ENCODE measurements at regions not wholly inside any gene's neighbourhood (a gene's known extent, or its start where the extent isn't known, plus 50 kb on each side); places are given as distances from the start of the nearest gene placed in this dataset.

- POLR2A ChIA-PET: no interaction called here
- CTCF ChIA-PET: interaction anchor here (1.1 kb wide), 1 partner anchor 9 kb away, joined by 3 read pairs; no protein-coding TSS in a partner anchor
- no peak for TF ChIP-seq CTCF (IDR thresholded peaks at IDR 0.05; ENCODE audit: insufficient read depth, low read depth, low read length)
Observed at GRCh38 chr13:40379794-40380578, 286.5 kb downstream of the FOXO1 start.

GRCh38 chr13:40381935-40382764, 284.3 kb downstream of the FOXO1 start:
- H3K4me3 ChIP-seq (ENCODE audit: low read depth, low read length): no peak overlapping the region
- no peak for TF ChIP-seq CTCF (IDR thresholded peaks at IDR 0.05; ENCODE audit: insufficient read depth, low read depth, low read length)
- ChIA-PET POLR2A (no interaction called here), CTCF (no interaction called here)
- no peaks in the 10 kb centered on the region for H3K27me3 ChIP-seq (ENCODE audit: control insufficient read depth, insufficient read depth, low read length)
- DNase-seq (ENCODE audit: low read depth): no peak
- no peaks in the 10 kb centered on the region for H3K36me3 ChIP-seq (ENCODE audit: control insufficient read depth, insufficient read depth, low read length)

More at GRCh38 chr13:40379794-40380578, 286.5 kb downstream of the FOXO1 start:
- no peak overlapping the region for H3K4me3 ChIP-seq (ENCODE audit: low read depth, low read length)
- no peaks in the 10 kb centered on the region for H3K36me3 ChIP-seq (ENCODE audit: control insufficient read depth, insufficient read depth, low read length)
- H3K27me3 ChIP-seq (ENCODE audit: control insufficient read depth, insufficient read depth, low read length): no peaks in the 10 kb centered on the region
- no peak for DNase-seq (ENCODE audit: low read depth)

- ChIA-PET POLR2A (no interaction called here), CTCF (interaction anchor here (1.9 kb wide), 1 partner anchor 11 kb away, joined by 6 read pairs; no protein-coding TSS in a partner anchor)
- H3K36me3 ChIP-seq (ENCODE audit: control insufficient read depth, insufficient read depth, low read length): no peaks in the 10 kb centered on the region
- H3K27me3 ChIP-seq (ENCODE audit: control insufficient read depth, insufficient read depth, low read length): no peaks in the 10 kb centered on the region
- TF ChIP-seq CTCF (IDR thresholded peaks at IDR 0.05; ENCODE audit: insufficient read depth, low read depth, low read length): no peak
- no peak for DNase-seq (ENCODE audit: low read depth)
- H3K4me3 ChIP-seq (ENCODE audit: low read depth, low read length): no peak overlapping the region
Observed at GRCh38 chr13:40383132-40383531, 283.3 kb downstream of the FOXO1 start.

- no peaks in the 10 kb centered on the region for H3K36me3 ChIP-seq (ENCODE audit: control insufficient read depth, insufficient read depth, low read length)
- POLR2A ChIA-PET: no interaction called here
- TF ChIP-seq CTCF (IDR thresholded peaks at IDR 0.05; ENCODE audit: insufficient read depth, low read depth, low read length): no peak
- CTCF ChIA-PET: interaction anchor here (1.9 kb wide), 1 partner anchor 12 kb away, joined by 6 read pairs; no protein-coding TSS in a partner anchor
- H3K27me3 ChIP-seq (ENCODE audit: control insufficient read depth, insufficient read depth, low read length): no peaks in the 10 kb centered on the region
- no peak overlapping the region for H3K4me3 ChIP-seq (ENCODE audit: low read depth, low read length)
- no peak for DNase-seq (ENCODE audit: low read depth)
Observed at GRCh38 chr13:40383885-40384284, 282.6 kb downstream of the FOXO1 start.
